Thyroid gland (tissue), 4 donors: ENCODE measurements at regions not wholly inside any gene's neighbourhood (a gene's known extent, or its start where the extent isn't known, plus 50 kb on each side); places are given as distances from the start of the nearest gene placed in this dataset.

ENCODE experiments used
- POLR2A ChIP-seq, 2 donors: fragments of 450-650 bp; IDR thresholded peaks; one replicate each; pipeline ENCODE4 v1.6.1; 2017; ENCODE audit warnings: antibody characterized with exemption in 2 of 2, mild to moderate bottlenecking in 2 of 2, moderate library complexity in 1 of 2
- TF ChIP-seq, protein P1 (sequence below), 6 experiments: fragments of 200-600 bp in 3 of 6; fragments of 450-650 bp in 3 of 6; sonication (generic) in 3 of 6; IDR thresholded peaks; one replicate each; pipeline ENCODE4 v1.5.1; 2016 to 2019; ENCODE audit warnings: antibody characterized with exemption in 6 of 6, mild to moderate bottlenecking in 2 of 6, inconsistent platforms in 1 of 6, moderate library complexity in 1 of 6

DNA sequence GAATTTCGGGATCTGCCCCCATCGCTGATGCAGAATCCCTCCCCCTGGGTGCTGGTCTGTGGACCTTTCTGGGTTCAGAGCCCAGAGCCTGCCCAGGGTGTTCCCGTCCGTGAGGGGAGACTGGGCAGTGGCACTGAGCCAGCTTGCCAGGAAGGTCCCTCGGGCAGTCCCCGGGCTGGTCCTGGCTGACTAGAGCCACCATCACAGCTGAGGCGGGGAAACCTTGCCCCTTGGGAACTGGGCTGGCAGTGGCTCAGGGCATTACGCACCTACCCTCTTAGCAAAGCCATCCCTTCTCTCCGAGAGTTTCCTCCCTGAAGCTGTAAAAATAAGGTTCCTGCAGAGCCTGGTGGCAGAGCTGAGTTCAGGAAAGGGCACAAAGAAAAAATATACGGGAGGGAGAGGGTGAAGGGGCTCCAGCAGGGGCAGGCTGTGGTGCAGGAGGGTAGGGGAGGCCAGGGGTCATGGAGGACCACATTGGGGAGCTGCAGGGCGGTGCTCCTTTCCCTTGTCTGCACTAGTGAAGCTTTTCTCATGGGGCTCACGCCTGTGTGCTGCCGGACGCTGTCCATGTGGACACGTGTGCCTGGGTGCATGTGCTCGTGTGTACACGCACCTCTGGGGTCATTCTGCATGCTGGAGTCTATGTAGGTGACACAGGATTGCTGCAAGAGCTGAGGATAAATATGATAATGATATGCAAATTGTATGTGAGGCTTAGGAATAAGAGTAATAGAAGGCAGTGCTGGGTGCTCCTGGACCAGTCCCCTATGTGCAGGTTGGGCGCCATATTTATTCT lies 118.9 kb downstream of the LHX2 start:
- TF ChIP-seq, protein P1, sequence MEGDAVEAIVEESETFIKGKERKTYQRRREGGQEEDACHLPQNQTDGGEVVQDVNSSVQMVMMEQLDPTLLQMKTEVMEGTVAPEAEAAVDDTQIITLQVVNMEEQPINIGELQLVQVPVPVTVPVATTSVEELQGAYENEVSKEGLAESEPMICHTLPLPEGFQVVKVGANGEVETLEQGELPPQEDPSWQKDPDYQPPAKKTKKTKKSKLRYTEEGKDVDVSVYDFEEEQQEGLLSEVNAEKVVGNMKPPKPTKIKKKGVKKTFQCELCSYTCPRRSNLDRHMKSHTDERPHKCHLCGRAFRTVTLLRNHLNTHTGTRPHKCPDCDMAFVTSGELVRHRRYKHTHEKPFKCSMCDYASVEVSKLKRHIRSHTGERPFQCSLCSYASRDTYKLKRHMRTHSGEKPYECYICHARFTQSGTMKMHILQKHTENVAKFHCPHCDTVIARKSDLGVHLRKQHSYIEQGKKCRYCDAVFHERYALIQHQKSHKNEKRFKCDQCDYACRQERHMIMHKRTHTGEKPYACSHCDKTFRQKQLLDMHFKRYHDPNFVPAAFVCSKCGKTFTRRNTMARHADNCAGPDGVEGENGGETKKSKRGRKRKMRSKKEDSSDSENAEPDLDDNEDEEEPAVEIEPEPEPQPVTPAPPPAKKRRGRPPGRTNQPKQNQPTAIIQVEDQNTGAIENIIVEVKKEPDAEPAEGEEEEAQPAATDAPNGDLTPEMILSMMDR (IDR thresholded peaks at IDR 0.05), result no peak
- no peak for TF ChIP-seq POLR2A (IDR thresholded peaks at IDR 0.05)
